ENCODE measurements at regions not wholly inside any gene's neighbourhood (a gene's known extent, or its start where the extent isn't known, plus 50 kb on each side); places are given as distances from the start of the nearest gene placed in this dataset.

DNA sequence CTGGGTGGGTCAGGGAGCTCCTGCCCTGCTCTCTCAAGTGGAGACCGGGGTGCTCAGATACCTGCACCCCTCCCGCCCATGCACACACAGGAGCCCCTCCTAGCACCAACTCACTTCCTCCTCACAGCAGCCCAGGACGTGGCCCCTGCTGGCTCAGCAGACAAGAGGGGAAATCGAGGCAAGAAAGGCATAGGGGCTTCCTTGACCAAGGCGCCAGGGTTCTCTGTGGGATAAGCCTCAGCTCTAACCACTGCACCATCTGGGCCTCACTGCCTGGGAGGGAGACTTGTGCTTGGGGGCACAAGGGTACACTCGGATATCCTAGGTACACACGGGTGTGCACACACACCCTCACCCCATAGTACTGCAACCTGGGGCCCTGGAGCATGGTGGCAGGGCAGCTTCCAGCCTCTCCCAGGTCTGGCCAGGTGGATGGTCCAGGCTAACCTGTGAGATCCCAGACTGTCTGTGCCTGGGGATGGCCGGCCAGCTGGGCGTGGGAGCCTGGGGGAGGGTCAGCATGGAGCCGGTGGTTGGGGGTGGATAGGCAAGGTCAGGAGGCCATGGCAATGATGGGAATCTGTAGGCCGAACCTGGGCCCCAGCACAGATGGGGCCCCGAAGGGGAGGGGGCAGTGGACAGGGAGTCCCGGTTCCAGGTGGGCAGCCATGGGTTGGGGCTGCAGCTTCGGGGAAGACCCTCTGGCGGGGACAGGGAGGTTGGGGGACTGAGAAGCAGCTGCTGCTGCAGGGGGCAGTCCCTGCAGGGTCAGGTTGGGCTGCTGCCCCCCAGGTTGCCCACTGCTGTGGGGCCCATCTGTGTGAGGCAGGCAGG, 312.4 kb downstream of the TMEM121 start:
- no peak for DNase-seq (ENCODE audit: low spot score)

DNA sequence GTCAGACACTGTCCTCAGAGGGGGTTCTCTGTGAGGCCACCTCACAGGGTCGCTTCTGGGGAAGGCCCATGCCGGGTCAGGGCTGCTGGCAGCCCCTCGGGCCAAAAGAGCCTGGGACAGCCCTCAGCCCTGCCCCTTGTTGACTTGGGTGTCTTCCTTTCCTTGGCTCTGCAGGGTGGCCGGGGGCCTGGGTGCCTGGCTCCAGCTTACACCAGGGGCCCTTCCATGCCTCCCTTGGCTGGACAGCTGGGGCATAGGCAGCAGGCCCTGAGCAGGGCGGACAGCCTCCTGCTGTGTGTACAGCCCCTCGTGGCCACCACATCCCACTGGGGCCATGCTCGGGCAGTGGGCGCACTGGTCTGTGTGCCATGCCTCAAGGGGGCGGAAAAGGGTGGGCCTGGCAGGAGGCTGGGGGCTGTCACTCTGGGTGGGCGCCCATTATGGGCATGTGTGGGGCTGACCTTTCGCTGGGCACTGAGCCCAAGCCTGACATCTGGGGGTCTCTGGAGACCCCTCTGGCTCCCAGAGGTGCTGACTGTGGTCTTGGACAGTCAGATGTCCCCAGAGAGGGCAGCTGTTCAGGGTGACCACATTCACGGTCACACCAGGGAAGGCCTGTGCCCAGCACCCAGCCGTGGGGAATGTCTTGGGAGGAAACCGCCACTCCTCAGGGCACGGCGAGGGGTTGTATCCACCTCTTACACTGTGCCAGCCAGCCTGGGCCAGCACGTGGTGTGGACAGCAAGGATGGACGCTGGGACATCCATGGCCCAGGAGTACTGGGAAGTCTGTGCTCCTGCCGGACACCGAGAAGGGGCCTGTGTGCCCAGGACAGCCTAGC, 313.3 kb downstream of the TMEM121 start:
- DNase-seq (ENCODE audit: low spot score) (no peak), FAIRE-seq (no peak)

More for the DNA sequence above, 312.4 kb downstream of the TMEM121 start:
- no peak for FAIRE-seq

DNA sequence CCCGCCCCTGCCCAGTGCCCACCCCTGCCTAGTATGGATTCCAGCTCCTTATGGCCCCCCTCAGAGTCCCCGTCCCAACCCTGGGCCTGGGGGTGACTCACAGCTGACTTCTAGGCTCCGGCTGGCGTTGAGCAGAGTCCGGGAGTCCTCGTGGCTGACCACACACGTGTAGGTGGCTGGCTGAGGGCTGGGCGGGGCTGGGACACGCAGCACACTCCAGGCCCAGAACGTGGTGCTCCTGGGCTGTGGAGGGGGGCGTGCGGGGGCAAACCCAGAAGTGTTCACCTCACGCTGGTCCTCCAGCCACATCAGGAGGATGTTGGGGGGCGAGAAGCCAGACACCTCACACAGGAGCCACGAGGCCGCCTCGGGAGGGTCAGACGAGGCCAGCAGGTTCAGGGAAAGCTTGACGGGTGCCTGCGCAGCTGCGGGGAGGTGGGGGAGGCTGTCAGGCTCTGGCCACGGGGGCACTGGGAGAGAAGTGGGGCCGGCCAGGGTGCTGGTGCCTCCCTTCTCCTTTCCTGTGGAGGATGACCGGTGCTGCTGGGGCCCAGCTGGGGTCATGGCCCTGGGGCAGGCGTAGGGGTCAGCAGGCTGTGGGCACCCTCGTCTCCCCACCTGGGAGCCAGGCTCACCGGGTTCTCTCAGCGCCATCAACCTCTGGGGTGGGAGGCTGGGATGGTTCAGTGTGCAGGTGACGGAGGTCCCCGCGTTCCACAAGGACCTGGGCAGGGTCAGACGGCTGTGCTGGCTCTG, 314.1 kb downstream of the TMEM121 start:
- DNase-seq (ENCODE audit: low spot score), result no peak
- no peak for FAIRE-seq

DNA sequence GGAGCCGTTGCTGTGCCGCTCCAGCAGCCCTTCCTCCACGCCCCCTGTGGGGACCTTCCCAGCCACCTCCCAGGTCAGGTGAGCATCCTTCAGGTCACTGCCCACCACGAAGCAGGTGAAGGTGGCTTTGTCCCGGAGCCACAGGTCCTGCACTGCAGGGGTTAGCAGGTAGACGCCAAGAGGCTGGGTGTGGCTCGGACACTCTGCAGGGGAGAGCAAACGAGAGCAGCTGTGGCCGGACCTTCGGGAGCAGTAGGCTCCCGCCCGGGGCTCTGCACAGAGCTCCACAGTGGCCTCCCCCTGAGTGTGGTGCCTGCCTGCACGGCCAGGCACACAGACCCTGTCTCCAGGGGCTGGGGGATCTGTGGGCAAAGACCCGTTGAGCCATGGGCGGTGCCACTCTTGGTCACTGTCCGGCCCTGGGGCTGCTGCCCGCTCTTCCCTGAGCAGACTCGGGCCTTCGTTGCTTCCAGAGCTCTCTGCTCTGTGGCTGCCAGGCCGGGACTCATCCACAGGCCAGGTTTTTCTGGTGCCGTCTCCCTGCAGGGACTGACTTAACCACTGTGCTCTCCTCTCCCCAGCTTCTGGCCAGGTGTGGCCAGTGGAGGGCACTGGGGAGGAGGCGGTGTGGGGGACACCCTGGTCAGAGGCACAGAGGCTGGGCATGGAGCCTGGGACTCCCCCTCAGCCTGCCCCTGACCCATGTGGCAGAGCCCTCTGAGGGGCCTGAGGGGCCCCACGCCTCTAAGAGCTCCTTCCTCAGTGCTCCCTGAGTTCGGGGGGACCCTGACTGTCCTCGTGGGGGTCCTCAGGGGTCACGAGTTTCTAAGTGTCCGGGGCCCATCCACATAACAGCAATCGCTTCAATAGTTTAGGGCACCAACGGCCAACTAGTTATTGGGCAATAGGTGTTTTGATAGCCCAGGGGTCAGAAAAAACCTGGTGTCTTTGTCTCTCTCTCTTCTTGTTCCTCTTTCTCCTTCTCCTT, 314.9 kb downstream of the TMEM121 start:
- DNase-seq (ENCODE audit: low spot score), result no peak
- no peak for FAIRE-seq

DNA sequence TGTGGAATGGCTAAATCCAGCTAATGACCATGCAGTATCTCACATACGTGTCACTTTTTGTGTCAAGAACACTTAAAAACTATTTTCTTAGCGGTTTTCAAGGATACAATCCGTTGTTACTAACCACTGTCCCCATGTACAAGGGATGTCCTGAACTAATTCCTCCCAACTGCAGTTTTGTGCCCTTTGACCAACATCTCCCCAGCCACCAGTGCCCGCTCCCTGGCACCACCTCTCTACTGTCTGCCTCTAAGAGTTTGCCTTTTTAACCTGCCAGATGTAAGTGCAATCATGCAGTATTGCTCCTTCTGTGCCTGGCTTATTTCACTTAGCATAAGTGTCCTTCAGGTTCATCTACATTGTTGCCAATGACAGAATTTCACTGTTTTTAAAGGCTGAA, 315.7 kb downstream of the TMEM121 start:
- DNase-seq (ENCODE audit: low spot score), result no peak
- FAIRE-seq, result no peak

DNA sequence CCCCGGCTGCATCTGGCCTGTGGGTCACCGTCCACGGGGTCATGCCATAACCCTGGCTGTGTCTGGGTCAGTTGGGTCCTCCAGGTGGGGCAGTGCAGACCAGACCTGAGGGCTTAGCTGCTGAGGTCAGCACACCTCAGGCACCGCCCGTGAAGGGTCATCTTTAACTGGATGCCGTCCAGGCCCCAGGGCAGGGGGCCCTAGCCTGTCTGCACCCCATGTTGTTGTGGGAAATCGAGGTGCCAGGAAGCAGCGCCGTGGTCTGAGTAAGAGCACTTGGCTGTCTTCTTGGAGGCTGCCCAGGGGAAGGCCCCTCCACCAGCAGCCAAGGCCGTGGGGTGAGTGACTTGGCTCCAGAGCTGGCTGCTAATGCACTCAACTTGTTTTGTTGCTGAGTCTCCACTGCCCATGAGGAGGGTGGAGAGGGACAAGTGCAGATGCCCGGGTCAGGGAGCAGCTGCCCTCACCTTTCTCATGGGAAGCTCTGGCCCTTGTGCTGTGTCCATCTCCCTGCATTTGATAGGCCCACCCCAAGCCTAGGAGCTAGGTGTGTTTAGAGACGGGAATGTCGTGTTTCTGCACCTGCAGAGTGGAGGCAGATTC, 317.2 kb downstream of the TMEM121 start:
- no peak for DNase-seq (ENCODE audit: low spot score)
- no peak for FAIRE-seq

DNA sequence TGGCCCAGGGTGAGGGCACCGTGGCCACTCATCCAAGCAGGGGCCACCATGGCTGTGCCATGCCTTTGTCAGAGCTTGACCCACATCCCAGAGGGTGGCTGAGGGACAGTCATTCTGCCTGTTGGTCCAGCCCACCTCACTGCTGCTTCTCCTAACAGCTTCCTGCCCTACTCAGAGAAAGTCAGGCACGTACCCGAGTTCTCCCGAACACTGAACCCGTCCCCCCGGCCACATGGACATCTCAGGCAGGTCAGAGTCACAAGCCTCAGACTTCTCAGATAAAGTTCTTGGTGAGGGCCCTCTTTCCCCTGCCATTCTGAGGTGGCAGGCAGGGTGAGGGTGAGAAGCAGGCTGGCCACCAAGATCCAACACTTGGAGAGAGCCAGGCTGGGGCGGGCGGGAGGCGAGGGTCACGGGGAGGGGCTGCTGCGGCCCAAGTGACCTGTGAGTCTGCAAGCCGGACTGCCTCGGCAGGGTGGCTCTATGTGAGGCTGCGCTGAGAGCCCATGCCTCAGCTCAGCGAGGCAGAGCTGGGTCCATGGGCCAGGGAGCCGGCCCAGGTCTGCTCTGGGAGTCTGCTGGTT, 317.8 kb downstream of the TMEM121 start:
- no peak for DNase-seq (ENCODE audit: low spot score)
- no peak for FAIRE-seq

DNA sequence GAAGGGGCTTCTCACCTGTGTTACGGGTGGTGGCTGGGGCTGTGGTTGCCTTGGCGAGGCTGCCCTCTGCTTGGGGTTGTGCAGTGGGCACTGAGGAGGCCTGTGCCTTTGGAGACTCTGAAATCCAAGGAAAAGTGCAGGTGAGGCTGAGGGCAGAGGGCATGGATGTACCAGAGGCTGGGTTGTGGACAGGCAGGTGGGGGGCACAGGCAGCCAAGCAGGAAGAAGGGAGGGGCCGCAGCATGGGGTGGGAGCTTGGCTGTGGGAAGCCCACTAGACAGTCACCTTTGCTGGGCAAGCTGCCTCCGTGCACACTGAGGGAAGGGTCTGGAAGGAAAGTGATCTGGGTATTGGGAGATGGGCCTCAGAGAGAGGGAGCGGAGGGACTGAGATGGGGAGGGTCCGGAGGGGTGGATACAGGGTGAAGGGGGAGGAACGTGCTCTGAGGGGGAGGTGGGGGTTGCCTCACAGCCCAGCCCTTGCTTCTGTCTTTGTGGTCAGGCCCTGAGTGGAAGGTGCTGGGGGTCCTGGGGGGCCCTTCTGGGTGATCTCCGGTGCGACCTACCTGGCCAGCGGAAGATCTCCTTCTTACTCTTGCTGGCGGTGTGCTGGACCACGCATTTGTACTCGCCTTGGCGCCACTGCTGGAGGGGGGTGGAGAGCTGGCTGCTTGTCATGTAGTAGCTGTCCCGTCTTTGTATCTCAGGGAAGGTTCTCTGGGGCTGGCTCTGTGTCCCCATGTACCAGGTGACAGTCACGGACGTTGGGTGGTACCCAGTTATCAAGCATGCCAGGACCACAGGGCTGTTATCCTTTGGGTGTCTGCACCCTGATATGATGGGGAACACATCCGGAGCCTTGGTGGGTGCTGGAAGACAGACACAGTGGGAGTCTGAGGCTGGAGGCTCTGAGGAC, 318.7 kb downstream of the TMEM121 start:
- FAIRE-seq (no peak), DNase-seq (ENCODE audit: low spot score) (no peak)

DNA sequence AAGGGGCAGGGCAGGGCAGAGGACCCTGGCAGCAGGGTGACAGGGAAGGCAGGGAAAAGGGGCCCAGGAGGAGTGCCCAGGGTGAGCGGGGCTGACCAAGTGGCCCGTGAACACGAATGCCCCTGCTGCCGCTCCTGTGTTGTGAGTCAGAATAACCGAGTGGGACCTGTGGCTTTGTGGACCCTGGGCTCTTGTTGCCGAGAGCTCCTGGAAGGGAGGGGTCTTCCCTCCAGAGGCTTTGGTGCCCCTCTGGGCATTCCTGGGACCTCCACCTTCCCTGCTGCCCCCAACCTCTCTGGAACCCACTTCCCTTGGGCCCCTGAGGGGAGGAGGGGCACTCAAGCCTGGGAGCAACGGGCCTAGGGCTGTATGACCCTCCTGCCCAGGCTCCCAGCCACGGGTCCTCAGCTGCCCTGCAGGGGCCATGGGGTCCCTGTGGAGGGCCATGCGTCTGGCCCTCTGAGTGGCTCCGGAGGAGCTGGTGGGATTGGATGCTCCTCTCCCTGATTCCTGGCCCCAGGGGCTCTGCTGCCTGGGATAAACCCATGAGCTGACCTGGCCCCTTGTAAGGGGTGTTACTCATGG, 319.4 kb downstream of the TMEM121 start:
- DNase-seq (ENCODE audit: low spot score), result no peak
- FAIRE-seq, result no peak

DNA sequence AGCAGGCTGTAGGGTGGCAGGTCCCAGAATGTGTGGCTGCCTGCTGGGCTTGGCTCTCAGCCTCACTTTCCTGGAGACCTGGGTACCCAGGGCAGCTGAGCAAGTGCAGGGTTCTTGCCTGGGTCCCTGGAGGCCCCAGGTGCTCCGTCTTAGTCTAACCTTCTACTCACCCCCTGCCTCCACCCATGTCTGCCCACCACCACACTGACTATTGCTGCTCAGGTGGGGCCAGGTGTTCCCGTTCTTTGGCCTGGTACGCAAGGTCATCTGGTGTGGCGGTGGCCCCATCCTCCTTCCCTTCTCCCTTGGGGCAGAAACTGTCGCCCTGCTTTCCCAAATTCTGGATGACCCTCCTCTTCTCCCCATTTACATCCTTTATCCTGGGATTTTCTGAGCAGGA, 319.9 kb downstream of the TMEM121 start:
- FAIRE-seq, result no peak
- DNase-seq (ENCODE audit: low spot score), result no peak

DNA sequence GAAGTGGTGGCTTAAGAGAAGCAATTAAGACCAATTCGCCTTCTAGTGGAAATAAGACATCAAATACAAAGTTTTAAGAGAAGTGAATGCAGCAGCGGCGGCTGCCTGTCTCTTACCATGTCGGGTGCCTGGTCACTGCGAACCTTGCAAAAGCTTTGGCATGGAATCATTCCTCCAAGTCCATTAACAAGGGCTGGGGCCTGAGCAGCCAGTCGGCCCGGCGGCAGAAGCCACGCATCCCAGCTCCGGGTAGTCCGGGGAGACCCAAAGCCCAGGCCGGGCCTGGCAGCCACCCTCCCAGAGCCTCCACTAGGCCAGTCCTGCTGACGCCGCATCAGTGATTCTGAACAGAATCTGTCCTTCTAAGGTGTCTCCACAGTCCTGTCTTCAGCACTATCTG, 321.0 kb downstream of the TMEM121 start:
- DNase-seq (ENCODE audit: low spot score), result no peak
- no peak for FAIRE-seq

DNA sequence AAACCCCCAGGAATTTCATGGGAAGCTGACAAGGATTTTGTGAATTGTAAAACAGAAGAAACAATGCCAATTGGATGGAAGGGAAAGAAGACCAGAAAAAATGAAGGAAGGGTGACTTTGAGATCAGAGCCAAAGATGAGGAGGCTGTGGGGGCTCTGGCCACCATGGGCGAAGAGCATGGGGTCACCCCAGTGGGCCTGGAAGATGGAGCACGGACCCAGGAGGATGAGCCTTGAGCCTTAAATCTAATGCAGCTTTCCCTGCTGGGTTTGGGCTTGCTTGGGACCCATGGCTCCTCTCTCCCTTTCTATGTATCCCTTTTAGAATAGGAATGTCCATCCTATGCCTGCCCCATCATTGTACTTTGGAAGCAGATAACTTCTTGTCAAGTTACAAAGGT, 322.2 kb downstream of the TMEM121 start:
- no peak for DNase-seq (ENCODE audit: low spot score)
- FAIRE-seq, result no peak

DNA sequence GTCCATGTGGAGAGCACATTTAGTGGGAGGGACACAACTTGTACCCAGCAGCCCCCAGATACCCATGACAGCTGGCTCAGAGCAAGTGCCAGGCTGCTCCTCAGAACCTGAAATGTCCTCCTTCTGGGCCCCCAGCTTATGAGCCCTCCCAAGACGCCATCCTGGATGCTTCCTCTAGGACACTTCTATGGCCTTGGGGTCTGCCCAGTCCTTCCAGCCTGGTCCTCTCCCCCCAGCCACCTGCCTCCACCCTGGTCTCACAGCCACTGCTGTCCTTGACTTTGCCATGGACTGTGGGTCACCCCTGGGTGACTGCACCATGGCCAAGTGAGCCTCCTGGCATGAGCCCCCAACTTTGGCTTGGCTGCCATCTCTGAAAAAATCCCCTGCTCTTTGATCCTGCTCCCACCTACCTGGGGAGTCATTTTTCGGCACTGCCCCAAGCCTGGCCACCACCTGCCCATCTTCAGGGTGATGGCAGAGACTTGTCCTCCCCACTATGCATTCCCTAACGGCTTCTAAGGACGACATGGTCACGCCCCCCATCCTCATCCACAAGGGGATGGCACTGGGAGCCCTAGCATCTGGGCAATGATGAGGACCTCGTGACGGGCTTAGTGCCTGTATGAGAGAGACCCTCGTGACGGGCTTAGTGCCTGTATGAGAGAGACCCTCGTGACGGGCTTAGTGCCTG, 323.7 kb downstream of the TMEM121 start:
- no peak for FAIRE-seq
- no peak for DNase-seq (ENCODE audit: low spot score)

DNA sequence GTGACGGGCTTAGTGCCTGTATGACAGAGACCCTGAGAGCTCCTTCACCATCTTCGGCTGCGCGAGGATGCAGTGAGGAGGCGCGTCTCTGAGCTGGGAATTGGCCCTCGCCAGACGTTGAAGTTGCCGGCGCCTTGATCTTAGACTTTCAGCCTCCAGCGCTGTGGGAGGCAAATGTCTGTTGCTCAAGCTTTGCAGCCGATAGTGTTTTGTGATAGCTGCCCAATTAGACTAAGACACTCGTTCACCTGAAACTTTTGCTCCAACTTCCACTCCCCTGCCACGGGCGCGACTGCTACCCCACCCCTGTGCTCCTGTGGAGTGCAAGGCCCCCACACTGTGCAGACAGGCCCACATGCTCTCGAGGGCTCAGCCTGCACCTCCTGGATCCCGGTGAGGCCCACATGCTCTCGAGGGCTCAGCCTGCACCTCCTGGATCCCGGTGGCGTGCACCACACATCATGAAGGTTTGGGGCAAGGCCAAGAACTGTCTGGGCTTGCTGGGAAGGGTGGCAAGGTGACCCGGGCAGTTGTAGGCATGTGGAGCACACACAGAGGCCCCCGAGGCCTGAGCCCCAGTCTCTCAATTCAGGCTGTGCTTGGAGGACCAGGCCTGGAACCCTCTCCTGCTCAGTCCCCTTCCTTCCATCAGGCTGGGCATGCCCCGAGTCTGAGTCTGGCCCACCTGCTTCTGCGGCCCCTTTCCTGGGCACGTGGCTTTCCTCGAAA, 324.6 kb downstream of the TMEM121 start:
- FAIRE-seq, result no peak

DNA sequence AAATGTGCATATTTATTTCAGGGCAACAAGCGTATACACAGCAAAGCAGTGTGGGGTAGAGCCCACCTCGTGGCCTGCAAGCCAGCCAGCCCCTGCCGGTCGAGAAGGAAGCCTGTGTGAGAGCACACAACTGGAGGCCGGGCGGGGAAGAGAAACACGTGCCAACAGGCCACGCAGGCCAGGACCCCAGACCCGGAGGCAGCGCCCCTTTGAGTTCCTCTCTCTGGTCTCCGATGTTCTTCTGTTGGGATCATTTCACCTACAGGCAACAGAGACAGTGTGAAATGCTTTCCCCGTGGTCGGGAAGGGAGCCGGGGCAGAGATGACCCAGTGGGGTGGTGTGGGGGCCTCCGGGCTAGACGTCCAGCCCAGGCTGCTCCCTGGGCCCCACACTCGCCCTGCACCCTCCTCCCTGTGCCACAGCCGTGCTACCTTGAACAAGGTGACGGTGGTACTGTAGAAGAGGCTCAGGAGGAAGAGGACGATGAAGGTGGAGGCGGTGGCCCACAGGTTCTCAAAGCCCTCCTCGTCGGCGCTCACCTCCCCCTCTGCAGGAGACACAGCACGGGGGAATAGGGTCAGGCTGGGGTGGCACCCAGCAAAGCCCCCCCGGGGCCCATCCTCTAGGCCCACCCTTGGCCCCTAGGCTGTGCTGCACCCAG, 325.5 kb downstream of the TMEM121 start:
- DNase-seq (ENCODE audit: low spot score), result no peak
- FAIRE-seq, result no peak

More for the DNA sequence above, 324.6 kb downstream of the TMEM121 start:
- DNase-seq (ENCODE audit: low spot score), result no peak

DNA sequence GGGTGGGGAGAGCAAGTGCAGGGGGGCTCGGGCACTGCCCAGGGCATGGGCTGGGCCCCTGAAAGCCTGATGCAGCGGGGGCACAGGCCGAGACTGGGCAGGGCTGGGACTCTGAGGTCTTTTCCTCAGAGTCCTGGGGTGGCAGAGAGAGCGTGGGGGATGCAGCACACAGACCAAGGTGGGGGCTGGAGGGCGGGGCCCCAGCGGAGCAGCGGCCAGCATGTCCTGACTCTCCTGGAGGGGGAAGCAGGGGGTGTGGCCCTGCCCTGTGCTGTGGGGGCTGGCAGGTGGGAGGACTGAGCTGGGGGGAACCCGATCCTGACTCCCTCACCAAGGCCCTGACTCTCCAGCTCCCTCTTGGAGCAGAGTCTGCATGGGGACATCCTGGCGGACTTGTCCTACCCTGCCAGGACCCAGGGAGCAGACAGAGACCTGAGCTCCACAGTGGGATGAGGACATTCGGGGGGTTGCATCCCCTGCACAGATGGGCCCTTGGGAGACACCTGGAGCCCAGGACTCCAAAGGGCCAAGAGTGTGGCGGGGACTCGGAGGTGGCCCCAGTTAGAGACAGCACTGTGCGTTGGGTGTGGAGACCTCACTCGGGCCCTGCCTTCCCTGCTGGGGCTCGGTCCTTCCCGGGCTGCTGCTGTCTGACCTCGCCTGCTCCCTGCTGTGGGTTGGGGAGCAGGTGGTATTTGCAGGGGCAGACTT, 326.1 kb downstream of the TMEM121 start:
- DNase-seq (ENCODE audit: low spot score), result no peak

More for the DNA sequence above, 326.1 kb downstream of the TMEM121 start:
- no peak for FAIRE-seq

Data from urothelium cell line (cell line).